GM18951 (cell line): ENCODE measurements at regions not wholly inside any gene's neighbourhood (a gene's known extent, or its start where the extent isn't known, plus 50 kb on each side); places are given as distances from the start of the nearest gene placed in this dataset.

ENCODE experiments used
- POLR2A ChIP-seq: IDR thresholded peaks from 4 replicates; pipeline ENCODE4 v1.6.1; 2011; ENCODE audit warnings: mild to moderate bottlenecking; ENCODE audit not compliant: insufficient read length, insufficient read depth; ENCODE audit errors: extremely low read depth
- in situ Hi-C: fragments of 300-500 bp; cut with MboI; formaldehyde crosslinking; loops from one replicate; pipeline ENCODE4 v1.12.0; 2022; ENCODE audit warnings: low sequenced_read_pairs, mixed read lengths, inconsistent platforms; ENCODE audit not compliant: unreplicated experiment

GRCh38 chr12:115108129-115109100, 424.4 kb upstream of the TBX3 start:
- no peak for TF ChIP-seq POLR2A
- in situ Hi-C loops: no loop called here

- TF ChIP-seq POLR2A: no peak
- in situ Hi-C loops: no loop called here
These were observed 420.2 kb upstream of the TBX3 start for GRCh38 chr12:115103884-115104883.

- TF ChIP-seq POLR2A: no peak
- in situ Hi-C loops: no loop called here
These were observed 418.5 kb upstream of the TBX3 start for GRCh38 chr12:115102450-115102849.

GRCh38 chr12:115101520-115101919, 417.5 kb upstream of the TBX3 start:
- in situ Hi-C loops: no loop called here
- no peak for TF ChIP-seq POLR2A

- in situ Hi-C loops: no loop called here
- no peak for TF ChIP-seq POLR2A
These were observed 413.4 kb upstream of the TBX3 start for GRCh38 chr12:115097416-115097815.

GRCh38 chr12:115096588-115097397, 412.8 kb upstream of the TBX3 start:
- TF ChIP-seq POLR2A: no peak

GRCh38 chr12:115095073-115095748, 411.2 kb upstream of the TBX3 start:
- TF ChIP-seq POLR2A: no peak
- in situ Hi-C loops: no loop called here

More at GRCh38 chr12:115096588-115097397, 412.8 kb upstream of the TBX3 start:
- in situ Hi-C loops: no loop called here

- in situ Hi-C loops: no loop called here
- no peak for TF ChIP-seq POLR2A
These were observed 410.3 kb upstream of the TBX3 start for GRCh38 chr12:115094163-115094816.

- no peak for TF ChIP-seq POLR2A
- in situ Hi-C loops: no loop called here
These were observed 409.3 kb upstream of the TBX3 start for GRCh38 chr12:115093261-115093660.

GRCh38 chr12:115090783-115091182, 406.8 kb upstream of the TBX3 start:
- TF ChIP-seq POLR2A: no peak
- in situ Hi-C loops: no loop called here

GRCh38 chr12:115088995-115089841, 405.2 kb upstream of the TBX3 start:
- TF ChIP-seq POLR2A: no peak
- in situ Hi-C loops: no loop called here
